HEK293 (cell line): ENCODE measurements at regions not wholly inside any gene's neighbourhood (a gene's known extent, or its start where the extent isn't known, plus 50 kb on each side); places are given as distances from the start of the nearest gene placed in this dataset.

ENCODE experiments used
- CTCF ChIA-PET: fragments of 350-600 bp; formaldehyde crosslinking; extraction: SDS; loops from one replicate; lab custom pipeline; 2021; ENCODE audit warnings: antibody characterized with exemption; lab: Yijun Ruan, JAX
- POLR2A ChIA-PET: fragments of 300-600 bp; formaldehyde crosslinking; extraction: SDS; loops from one replicate; lab custom pipeline; 2020; ENCODE audit warnings: antibody characterized with exemption, inconsistent platforms; lab: Yijun Ruan, JAX
- H3K27ac ChIP-seq: fragments of 200-500 bp; sonication (Bioruptor generic); 2 replicates; pipeline ENCODE4 v1.5.1; 2014; ENCODE audit warnings: low read depth, low read length, control low read depth, inconsistent platforms; ENCODE audit errors: extremely low read depth
- H3K36me3 ChIP-seq, 2 experiments: fragments of 200-500 bp in 1 of 2; sonication (Bioruptor generic) in 1 of 2; 1 replicate in 1 of 2; 2 replicates in 1 of 2; pipeline ENCODE4 v1.5.1; 2014 to 2017; ENCODE audit warnings: inconsistent platforms in 2 of 2, low read length in 2 of 2; ENCODE audit not compliant: control insufficient read depth in 2 of 2, insufficient read depth in 1 of 2
- H3K4me1 ChIP-seq: fragments of 200-500 bp; sonication (Bioruptor generic); 2 replicates; pipeline ENCODE4 v1.5.1; 2014; ENCODE audit warnings: mild to moderate bottlenecking, low read length, inconsistent platforms; ENCODE audit not compliant: control insufficient read depth, insufficient read depth
- H3K4me3 ChIP-seq: 2 replicates; pipeline ENCODE4 v1.5.1; 2011; ENCODE audit warnings: low read depth, mild to moderate bottlenecking, control low read depth, low read length, moderate library complexity
- H3K9me3 ChIP-seq: fragments of 200-500 bp; sonication (Bioruptor generic); 2 replicates; pipeline ENCODE4 v1.5.1; 2014; ENCODE audit warnings: low read depth, low read length, inconsistent platforms; ENCODE audit not compliant: control insufficient read depth, insufficient read depth
- EGR2 ChIP-seq: fragments of 450-650 bp; formaldehyde crosslinking; IDR thresholded peaks from 2 replicates; pipeline ENCODE4 v1.5.1; 2016; ENCODE audit warnings: low read depth, missing biosample characterization, missing genetic modification characterization
- GLIS2 ChIP-seq: fragments of 450-650 bp; formaldehyde crosslinking; IDR thresholded peaks from 2 replicates; pipeline ENCODE4 v1.5.1; 2016; ENCODE audit warnings: missing biosample characterization, missing genetic modification characterization
- ZFHX2 ChIP-seq: fragments of 450-650 bp; formaldehyde crosslinking; conservative IDR thresholded peaks from 2 replicates; pipeline ENCODE4 v1.5.1; 2016; ENCODE audit warnings: missing biosample characterization, missing genetic modification characterization
- ZNF10 ChIP-seq: fragments of 450-650 bp; formaldehyde crosslinking; IDR thresholded peaks from 2 replicates; pipeline ENCODE4 v1.5.1; 2017; ENCODE audit warnings: missing biosample characterization, missing genetic modification characterization
- ZNF121 ChIP-seq: fragments of 450-650 bp; formaldehyde crosslinking; IDR thresholded peaks from 2 replicates; pipeline ENCODE4 v1.5.1; 2016; ENCODE audit warnings: missing biosample characterization, missing genetic modification characterization
- ZNF138 ChIP-seq: fragments of 450-650 bp; formaldehyde crosslinking; IDR thresholded peaks from 2 replicates; pipeline ENCODE4 v1.5.1; 2016; ENCODE audit warnings: missing biosample characterization, missing genetic modification characterization, borderline replicate concordance
- ZNF16 ChIP-seq: fragments of 450-650 bp; formaldehyde crosslinking; IDR thresholded peaks from 2 replicates; pipeline ENCODE4 v1.5.1; 2016; ENCODE audit warnings: low read depth, missing biosample characterization, missing genetic modification characterization
- ZNF169 ChIP-seq: fragments of 450-650 bp; formaldehyde crosslinking; IDR thresholded peaks from 2 replicates; pipeline ENCODE4 v1.5.1; 2016; ENCODE audit warnings: missing biosample characterization, missing genetic modification characterization
- ZNF221 ChIP-seq: fragments of 450-650 bp; formaldehyde crosslinking; IDR thresholded peaks from 2 replicates; pipeline ENCODE4 v1.5.1; 2017; ENCODE audit warnings: missing biosample characterization, missing genetic modification characterization, borderline replicate concordance
- ZNF24 ChIP-seq: fragments of 450-650 bp; formaldehyde crosslinking; IDR thresholded peaks from 2 replicates; pipeline ENCODE4 v1.5.1; 2016; ENCODE audit warnings: missing biosample characterization, missing genetic modification characterization
- ZNF292 ChIP-seq: fragments of 450-650 bp; formaldehyde crosslinking; IDR thresholded peaks from 2 replicates; pipeline ENCODE4 v1.5.1; 2016; ENCODE audit warnings: low read depth, missing biosample characterization, missing genetic modification characterization, borderline replicate concordance
- ZNF302 ChIP-seq: fragments of 450-650 bp; formaldehyde crosslinking; IDR thresholded peaks from 2 replicates; pipeline ENCODE4 v1.5.1; 2016; ENCODE audit warnings: missing biosample characterization, missing genetic modification characterization, low read depth
- ZNF335 ChIP-seq: fragments of 450-650 bp; formaldehyde crosslinking; conservative IDR thresholded peaks from 2 replicates; pipeline ENCODE4 v1.5.1; 2016; ENCODE audit warnings: missing biosample characterization, missing genetic modification characterization
- ZNF394 ChIP-seq: fragments of 450-650 bp; formaldehyde crosslinking; IDR thresholded peaks from 2 replicates; pipeline ENCODE4 v1.5.1; 2016; ENCODE audit warnings: missing biosample characterization, missing genetic modification characterization, mild to moderate bottlenecking, moderate library complexity, borderline replicate concordance
- ZNF571 ChIP-seq: fragments of 450-650 bp; formaldehyde crosslinking; IDR thresholded peaks from 2 replicates; pipeline ENCODE4 v1.5.0; 2017; ENCODE audit warnings: missing biosample characterization, missing genetic modification characterization
- ZNF629 ChIP-seq: fragments of 450-650 bp; formaldehyde crosslinking; IDR thresholded peaks from 2 replicates; pipeline ENCODE4 v1.5.1; 2017; ENCODE audit warnings: missing biosample characterization, missing genetic modification characterization
- ZNF792 ChIP-seq: fragments of 450-650 bp; formaldehyde crosslinking; IDR thresholded peaks from 2 replicates; pipeline ENCODE4 v1.5.1; 2016; ENCODE audit warnings: missing biosample characterization, missing genetic modification characterization
- ZSCAN16 ChIP-seq: fragments of 450-650 bp; formaldehyde crosslinking; IDR thresholded peaks from 2 replicates; pipeline ENCODE4 v1.5.1; 2016; ENCODE audit warnings: missing biosample characterization, missing genetic modification characterization
- TF ChIP-seq, protein P1 (sequence below): fragments of 450-650 bp; formaldehyde crosslinking; IDR thresholded peaks from 2 replicates; pipeline ENCODE4 v1.5.1; 2016; ENCODE audit warnings: missing biosample characterization, missing genetic modification characterization
- TF ChIP-seq, protein P2 (sequence below): fragments of 450-650 bp; formaldehyde crosslinking; IDR thresholded peaks from 2 replicates; pipeline ENCODE4 v1.5.1; 2017; ENCODE audit warnings: missing biosample characterization, missing genetic modification characterization
- TF ChIP-seq, protein P3 (sequence below): fragments of 450-650 bp; formaldehyde crosslinking; IDR thresholded peaks from 2 replicates; pipeline ENCODE4 v1.5.1; 2016; ENCODE audit warnings: missing biosample characterization, missing genetic modification characterization
- TF ChIP-seq, protein P4 (sequence below): fragments of 450-650 bp; formaldehyde crosslinking; IDR thresholded peaks from 2 replicates; pipeline ENCODE4 v1.5.1; 2016; ENCODE audit warnings: missing biosample characterization, missing genetic modification characterization
- TF ChIP-seq, protein P5 (sequence below): fragments of 450-650 bp; formaldehyde crosslinking; IDR thresholded peaks from 2 replicates; pipeline ENCODE4 v1.5.1; 2016; ENCODE audit warnings: missing biosample characterization, missing genetic modification characterization
- TF ChIP-seq, protein P6 (sequence below): fragments of 450-650 bp; formaldehyde crosslinking; IDR thresholded peaks from 2 replicates; pipeline ENCODE4 v1.5.1; 2017; ENCODE audit warnings: missing biosample characterization, missing genetic modification characterization

DNA sequence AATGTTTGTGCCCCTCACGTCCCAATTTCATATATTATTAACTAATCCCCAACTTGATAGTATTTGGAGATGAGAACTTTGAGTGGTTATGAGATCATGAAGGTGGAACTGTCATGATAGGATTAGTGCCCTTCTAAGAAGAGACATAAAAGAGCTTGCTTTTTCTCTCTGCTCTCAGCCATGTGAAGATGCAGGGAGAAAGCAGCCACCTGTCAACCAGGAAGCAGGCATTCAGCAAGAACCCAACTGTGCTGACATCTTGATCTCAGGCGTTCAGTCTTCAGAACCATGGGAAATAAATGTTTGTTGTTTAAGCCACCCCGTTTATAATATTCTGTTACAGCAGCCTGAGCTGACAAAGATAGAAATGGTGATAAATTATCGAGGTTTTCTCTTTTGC, 278.7 kb upstream of the KCNMB2 start:
- no peaks in the 10 kb centered on the region for H3K36me3 ChIP-seq
- no peaks in the 10 kb centered on the region for H3K9me3 ChIP-seq
- H3K4me3 ChIP-seq = no peak overlapping the region
- H3K27ac ChIP-seq = no peak overlapping the region
- H3K4me1 ChIP-seq = no peaks in the 10 kb centered on the region
- ChIA-PET POLR2A (no interaction called here), CTCF (no interaction called here)
- TF ChIP-seq ZFHX2 (tag by site-specific recombination) (no peak), ZNF169 (tag by site-specific recombination) (no peak), ZSCAN16 (tag by site-specific recombination) (no peak), ZNF792 (tag by site-specific recombination) (no peak)
- TF ChIP-seq, protein P1, sequence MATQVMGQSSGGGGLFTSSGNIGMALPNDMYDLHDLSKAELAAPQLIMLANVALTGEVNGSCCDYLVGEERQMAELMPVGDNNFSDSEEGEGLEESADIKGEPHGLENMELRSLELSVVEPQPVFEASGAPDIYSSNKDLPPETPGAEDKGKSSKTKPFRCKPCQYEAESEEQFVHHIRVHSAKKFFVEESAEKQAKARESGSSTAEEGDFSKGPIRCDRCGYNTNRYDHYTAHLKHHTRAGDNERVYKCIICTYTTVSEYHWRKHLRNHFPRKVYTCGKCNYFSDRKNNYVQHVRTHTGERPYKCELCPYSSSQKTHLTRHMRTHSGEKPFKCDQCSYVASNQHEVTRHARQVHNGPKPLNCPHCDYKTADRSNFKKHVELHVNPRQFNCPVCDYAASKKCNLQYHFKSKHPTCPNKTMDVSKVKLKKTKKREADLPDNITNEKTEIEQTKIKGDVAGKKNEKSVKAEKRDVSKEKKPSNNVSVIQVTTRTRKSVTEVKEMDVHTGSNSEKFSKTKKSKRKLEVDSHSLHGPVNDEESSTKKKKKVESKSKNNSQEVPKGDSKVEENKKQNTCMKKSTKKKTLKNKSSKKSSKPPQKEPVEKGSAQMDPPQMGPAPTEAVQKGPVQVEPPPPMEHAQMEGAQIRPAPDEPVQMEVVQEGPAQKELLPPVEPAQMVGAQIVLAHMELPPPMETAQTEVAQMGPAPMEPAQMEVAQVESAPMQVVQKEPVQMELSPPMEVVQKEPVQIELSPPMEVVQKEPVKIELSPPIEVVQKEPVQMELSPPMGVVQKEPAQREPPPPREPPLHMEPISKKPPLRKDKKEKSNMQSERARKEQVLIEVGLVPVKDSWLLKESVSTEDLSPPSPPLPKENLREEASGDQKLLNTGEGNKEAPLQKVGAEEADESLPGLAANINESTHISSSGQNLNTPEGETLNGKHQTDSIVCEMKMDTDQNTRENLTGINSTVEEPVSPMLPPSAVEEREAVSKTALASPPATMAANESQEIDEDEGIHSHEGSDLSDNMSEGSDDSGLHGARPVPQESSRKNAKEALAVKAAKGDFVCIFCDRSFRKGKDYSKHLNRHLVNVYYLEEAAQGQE = no peak
- TF ChIP-seq, protein P2, sequence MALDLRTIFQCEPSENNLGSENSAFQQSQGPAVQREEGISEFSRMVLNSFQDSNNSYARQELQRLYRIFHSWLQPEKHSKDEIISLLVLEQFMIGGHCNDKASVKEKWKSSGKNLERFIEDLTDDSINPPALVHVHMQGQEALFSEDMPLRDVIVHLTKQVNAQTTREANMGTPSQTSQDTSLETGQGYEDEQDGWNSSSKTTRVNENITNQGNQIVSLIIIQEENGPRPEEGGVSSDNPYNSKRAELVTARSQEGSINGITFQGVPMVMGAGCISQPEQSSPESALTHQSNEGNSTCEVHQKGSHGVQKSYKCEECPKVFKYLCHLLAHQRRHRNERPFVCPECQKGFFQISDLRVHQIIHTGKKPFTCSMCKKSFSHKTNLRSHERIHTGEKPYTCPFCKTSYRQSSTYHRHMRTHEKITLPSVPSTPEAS (tag by site-specific recombination) = no peak
- TF ChIP-seq, protein P3, sequence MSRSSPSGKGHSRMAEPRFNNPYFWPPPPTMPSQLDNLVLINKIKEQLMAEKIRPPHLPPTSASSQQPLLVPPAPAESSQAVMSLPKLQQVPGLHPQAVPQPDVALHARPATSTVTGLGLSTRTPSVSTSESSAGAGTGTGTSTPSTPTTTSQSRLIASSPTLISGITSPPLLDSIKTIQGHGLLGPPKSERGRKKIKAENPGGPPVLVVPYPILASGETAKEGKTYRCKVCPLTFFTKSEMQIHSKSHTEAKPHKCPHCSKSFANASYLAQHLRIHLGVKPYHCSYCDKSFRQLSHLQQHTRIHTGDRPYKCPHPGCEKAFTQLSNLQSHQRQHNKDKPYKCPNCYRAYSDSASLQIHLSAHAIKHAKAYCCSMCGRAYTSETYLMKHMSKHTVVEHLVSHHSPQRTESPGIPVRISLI (tag by site-specific recombination) = no peak
- TF ChIP-seq, protein P4, sequence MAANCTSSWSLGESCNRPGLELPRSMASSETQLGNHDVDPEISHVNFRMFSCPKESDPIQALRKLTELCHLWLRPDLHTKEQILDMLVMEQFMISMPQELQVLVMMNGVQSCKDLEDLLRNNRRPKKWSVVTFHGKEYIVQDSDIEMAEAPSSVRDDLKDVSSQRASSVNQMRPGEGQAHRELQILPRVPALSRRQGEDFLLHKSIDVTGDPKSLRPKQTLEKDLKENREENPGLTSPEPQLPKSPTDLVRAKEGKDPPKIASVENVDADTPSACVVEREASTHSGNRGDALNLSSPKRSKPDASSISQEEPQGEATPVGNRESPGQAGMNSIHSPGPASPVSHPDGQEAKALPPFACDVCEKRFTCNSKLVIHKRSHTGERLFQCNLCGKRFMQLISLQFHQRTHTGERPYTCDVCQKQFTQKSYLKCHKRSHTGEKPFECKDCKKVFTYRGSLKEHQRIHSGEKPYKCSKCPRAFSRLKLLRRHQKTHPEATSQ (tag by site-specific recombination) = no peak

DNA sequence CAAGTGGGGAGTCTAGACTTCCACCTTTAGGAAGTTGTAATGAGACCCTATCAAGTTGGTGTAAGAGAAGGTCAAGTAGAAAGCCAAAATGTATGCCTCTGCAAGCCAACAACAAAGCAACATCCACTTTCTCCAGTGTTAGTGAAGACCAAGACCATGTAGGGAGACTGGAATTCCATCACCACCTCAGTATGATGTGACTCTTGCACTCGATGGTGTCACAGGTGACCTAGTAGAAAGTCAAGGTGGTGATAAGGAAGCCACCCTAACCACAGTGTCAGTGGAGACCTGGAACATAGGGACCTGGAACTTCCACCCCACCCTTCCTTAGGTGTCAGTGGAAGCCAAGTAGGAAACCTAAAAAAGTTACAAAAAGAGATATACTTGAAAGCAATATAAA, 278.1 kb upstream of the KCNMB2 start:
- TF ChIP-seq GLIS2 (tag by site-specific recombination) (no peak), ZNF571 (tag by site-specific recombination) (no peak), ZNF121 (no peak), ZNF394 (tag by site-specific recombination) (no peak), ZNF292 (tag by site-specific recombination) (no peak), ZNF335 (tag by site-specific recombination) (no peak), ZNF24 (no peak), ZNF629 (tag by site-specific recombination) (no peak), ZNF10 (tag by site-specific recombination) (no peak), ZNF302 (tag by site-specific recombination) (no peak), ZNF16 (tag by site-specific recombination) (no peak), ZNF792 (tag by site-specific recombination) (no peak), ZNF138 (tag by site-specific recombination) (no peak), EGR2 (no peak), ZNF221 (tag by site-specific recombination) (no peak)
- TF ChIP-seq, protein P5, sequence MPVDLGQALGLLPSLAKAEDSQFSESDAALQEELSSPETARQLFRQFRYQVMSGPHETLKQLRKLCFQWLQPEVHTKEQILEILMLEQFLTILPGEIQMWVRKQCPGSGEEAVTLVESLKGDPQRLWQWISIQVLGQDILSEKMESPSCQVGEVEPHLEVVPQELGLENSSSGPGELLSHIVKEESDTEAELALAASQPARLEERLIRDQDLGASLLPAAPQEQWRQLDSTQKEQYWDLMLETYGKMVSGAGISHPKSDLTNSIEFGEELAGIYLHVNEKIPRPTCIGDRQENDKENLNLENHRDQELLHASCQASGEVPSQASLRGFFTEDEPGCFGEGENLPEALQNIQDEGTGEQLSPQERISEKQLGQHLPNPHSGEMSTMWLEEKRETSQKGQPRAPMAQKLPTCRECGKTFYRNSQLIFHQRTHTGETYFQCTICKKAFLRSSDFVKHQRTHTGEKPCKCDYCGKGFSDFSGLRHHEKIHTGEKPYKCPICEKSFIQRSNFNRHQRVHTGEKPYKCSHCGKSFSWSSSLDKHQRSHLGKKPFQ = no peak
- TF ChIP-seq, protein P6, sequence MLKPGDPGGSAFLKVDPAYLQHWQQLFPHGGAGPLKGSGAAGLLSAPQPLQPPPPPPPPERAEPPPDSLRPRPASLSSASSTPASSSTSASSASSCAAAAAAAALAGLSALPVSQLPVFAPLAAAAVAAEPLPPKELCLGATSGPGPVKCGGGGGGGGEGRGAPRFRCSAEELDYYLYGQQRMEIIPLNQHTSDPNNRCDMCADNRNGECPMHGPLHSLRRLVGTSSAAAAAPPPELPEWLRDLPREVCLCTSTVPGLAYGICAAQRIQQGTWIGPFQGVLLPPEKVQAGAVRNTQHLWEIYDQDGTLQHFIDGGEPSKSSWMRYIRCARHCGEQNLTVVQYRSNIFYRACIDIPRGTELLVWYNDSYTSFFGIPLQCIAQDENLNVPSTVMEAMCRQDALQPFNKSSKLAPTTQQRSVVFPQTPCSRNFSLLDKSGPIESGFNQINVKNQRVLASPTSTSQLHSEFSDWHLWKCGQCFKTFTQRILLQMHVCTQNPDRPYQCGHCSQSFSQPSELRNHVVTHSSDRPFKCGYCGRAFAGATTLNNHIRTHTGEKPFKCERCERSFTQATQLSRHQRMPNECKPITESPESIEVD (tag by site-specific recombination) = no peak
- TF ChIP-seq, all 188 proteins: peak for 0
- Histone ChIP-seq H3K9me3 (no peaks in the 10 kb centered on the region), H3K27ac (no peak overlapping the region), H3K36me3 (no peaks in the 10 kb centered on the region), H3K4me3 (no peak overlapping the region), H3K4me1 (no peaks in the 10 kb centered on the region)
- POLR2A ChIA-PET = no interaction called here
- CTCF ChIA-PET = no interaction called here
